GM12875 (cell line): ENCODE measurements at regions not wholly inside any gene's neighbourhood (a gene's known extent, or its start where the extent isn't known, plus 50 kb on each side); places are given as distances from the start of the nearest gene placed in this dataset.
"Not testable (repeated sequence)": the region's sequence is repeated elsewhere in the genome, so short reads cannot be mapped to it uniquely, and the experiment has no call there.

Source experiments
- H3K4me3 ChIP-seq: one replicate; pipeline ENCODE4 v1.5.1; 2011; ENCODE audit warnings: low read depth, low read length, control low read depth
- CTCF ChIP-seq: IDR thresholded peaks from 2 replicates; pipeline ENCODE4 v1.5.1; 2011; ENCODE audit warnings: low read depth, mild to moderate bottlenecking, control low read depth, inconsistent platforms, low read length, moderate library complexity, borderline replicate concordance; ENCODE audit not compliant: insufficient read depth

- no peak overlapping the region for H3K4me3 ChIP-seq
- TF ChIP-seq CTCF: no peak
Measured at GRCh38 chr6:165843121-165843520, 180.1 kb upstream of the PDE10A start.

- H3K4me3 ChIP-seq: no peak overlapping the region
- TF ChIP-seq CTCF: no peak
Measured at GRCh38 chr6:165842281-165842936, 179.4 kb upstream of the PDE10A start.

GRCh38 chr6:165841153-165841558, 178.1 kb upstream of the PDE10A start:
- no peak for TF ChIP-seq CTCF
- no peak overlapping the region for H3K4me3 ChIP-seq

- no peak overlapping the region for H3K4me3 ChIP-seq
- TF ChIP-seq CTCF: no peak
Measured at GRCh38 chr6:165837948-165838745, 175.1 kb upstream of the PDE10A start.

GRCh38 chr6:165836648-165837047, 173.6 kb upstream of the PDE10A start:
- not testable (repeated sequence) for H3K4me3 ChIP-seq

GRCh38 chr6:165835410-165835851, 172.4 kb upstream of the PDE10A start:
- no peak for TF ChIP-seq CTCF
- H3K4me3 ChIP-seq: no peak overlapping the region

GRCh38 chr6:165834613-165835259, 171.7 kb upstream of the PDE10A start:
- no peak for TF ChIP-seq CTCF

More at GRCh38 chr6:165834613-165835259, 171.7 kb upstream of the PDE10A start:
- H3K4me3 ChIP-seq: no peak overlapping the region
